ENCODE measurements at regions not wholly inside any gene's neighbourhood (a gene's known extent, or its start where the extent isn't known, plus 50 kb on each side); places are given as distances from the start of the nearest gene placed in this dataset.

GRCh38 chr2:203789618-203790017, 78.0 kb upstream of the CTLA4 start:
- no peak for DNase-seq

GRCh38 chr2:203790134-203790852, 77.3 kb upstream of the CTLA4 start:
- no peak for DNase-seq

GRCh38 chr2:203796248-203797010, 71.1 kb upstream of the CTLA4 start:
- DNase-seq: no peak

- no peak for DNase-seq
Observed at GRCh38 chr2:203797276-203797675, 70.3 kb upstream of the CTLA4 start.

- no peak for DNase-seq
Observed at GRCh38 chr2:203797712-203798111, 69.9 kb upstream of the CTLA4 start.

- no peak for DNase-seq
Observed at GRCh38 chr2:203798296-203799087, 69.1 kb upstream of the CTLA4 start.

GRCh38 chr2:203799908-203800307, 67.7 kb upstream of the CTLA4 start:
- DNase-seq: no peak

GRCh38 chr2:203800783-203801182, 66.8 kb upstream of the CTLA4 start:
- DNase-seq: no peak

GRCh38 chr2:203802342-203803052, 65.1 kb upstream of the CTLA4 start:
- peak in 7 of 58 donors; percentile 4 to 26 (median 10) for DNase-seq

GRCh38 chr2:203803053-203803429, 64.5 kb upstream of the CTLA4 start:
- no peak for DNase-seq

GRCh38 chr2:203804070-203804469, 63.5 kb upstream of the CTLA4 start:
- DNase-seq: peak in 28 of 58 donors; percentile 5 to 72 (median 31)

GRCh38 chr2:203804764-203805485, 62.6 kb upstream of the CTLA4 start:
- DNase-seq: no peak

- DNase-seq: no peak
Observed at GRCh38 chr2:203805486-203805838, 62.1 kb upstream of the CTLA4 start.

- no peak for DNase-seq
Observed at GRCh38 chr2:203806761-203807160, 60.8 kb upstream of the CTLA4 start.

GRCh38 chr2:203808046-203808750, 59.4 kb upstream of the CTLA4 start:
- peak in 1 of 58 donors; percentile 10 for DNase-seq

GRCh38 chr2:203809084-203809521, 58.5 kb upstream of the CTLA4 start:
- DNase-seq: no peak

GRCh38 chr2:203809991-203810510, 57.5 kb upstream of the CTLA4 start:
- no peak for DNase-seq

- peak in 7 of 58 donors; percentile 5 to 47 (median 14) for DNase-seq
Observed at GRCh38 chr2:203811491-203812221, 55.9 kb upstream of the CTLA4 start.

Measured in anterior cingulate cortex (tissue), 58 donors.